Esophagus squamous epithelium (tissue), 4 donors: ENCODE measurements at regions not wholly inside any gene's neighbourhood (a gene's known extent, or its start where the extent isn't known, plus 50 kb on each side); places are given as distances from the start of the nearest gene placed in this dataset.
"Not testable (repeated sequence)": the region's sequence is repeated elsewhere in the genome, so short reads cannot be mapped to it uniquely, and the experiment has no call there.

Source experiments
- POLR2A ChIP-seq, 4 donors: fragments of 450-650 bp; IDR thresholded peaks; one replicate each; pipeline ENCODE4 v1.6.1; 2017; ENCODE audit warnings: antibody characterized with exemption in 4 of 4, mild to moderate bottlenecking in 4 of 4, moderate library complexity in 3 of 4
- TF ChIP-seq, protein P1 (sequence below), 6 experiments: fragments of 450-650 bp in 4 of 6; fragments of 200-600 bp in 2 of 6; sonication (generic) in 2 of 6; IDR thresholded peaks; one replicate each; pipeline ENCODE4 v1.5.1; 2016 to 2019; ENCODE audit warnings: antibody characterized with exemption in 6 of 6, mild to moderate bottlenecking in 4 of 6, moderate library complexity in 4 of 6

DNA sequence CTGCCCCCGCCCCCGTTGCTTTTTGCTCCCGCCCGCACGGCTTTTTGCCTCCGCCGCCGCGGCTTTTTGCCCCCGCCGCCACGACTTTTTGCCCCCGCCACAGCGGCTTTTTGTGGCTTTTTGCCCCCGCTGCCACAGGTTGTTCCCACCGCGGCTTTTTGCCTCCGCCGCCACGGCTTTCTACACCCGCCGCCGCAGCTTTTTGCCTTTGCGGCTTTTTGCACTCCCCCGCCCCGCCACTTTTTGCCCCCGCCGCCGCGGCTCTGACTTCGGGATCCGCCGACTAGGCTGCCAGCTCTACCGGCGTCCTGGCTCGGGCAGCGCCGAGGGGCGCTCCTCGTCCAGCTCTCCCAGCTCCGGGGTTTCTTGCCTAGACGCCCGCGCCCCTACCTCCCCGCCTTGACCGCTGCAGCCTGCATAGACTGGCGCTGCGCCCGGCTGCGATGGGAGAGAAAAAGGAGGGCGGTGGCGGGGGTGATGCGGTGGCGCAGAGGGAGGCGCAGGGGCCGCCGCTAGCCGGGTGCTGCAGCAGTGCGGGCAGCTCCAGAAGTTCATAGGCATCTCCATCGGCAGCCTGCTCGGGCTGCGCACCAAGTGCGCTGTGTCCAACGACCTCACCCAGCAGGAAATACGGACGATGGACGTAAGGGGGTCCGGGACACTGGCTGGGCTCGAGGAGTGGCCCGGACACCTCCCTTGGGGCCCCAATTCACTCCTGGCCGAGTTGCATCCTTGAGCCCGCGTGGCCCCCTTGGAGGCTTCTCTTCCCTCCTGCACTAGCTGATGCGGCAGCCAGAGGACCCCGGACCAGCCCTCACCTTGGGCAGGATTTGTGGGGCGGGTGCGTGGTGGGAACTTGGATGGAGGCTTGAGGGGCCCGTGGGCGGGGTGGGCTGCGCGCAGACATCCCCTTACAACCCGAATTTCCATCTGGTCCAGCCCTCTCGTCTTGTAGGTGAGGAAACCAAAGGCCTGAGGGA is 555.7 kb downstream of the TP53TG3F start:
- TF ChIP-seq, protein P1, sequence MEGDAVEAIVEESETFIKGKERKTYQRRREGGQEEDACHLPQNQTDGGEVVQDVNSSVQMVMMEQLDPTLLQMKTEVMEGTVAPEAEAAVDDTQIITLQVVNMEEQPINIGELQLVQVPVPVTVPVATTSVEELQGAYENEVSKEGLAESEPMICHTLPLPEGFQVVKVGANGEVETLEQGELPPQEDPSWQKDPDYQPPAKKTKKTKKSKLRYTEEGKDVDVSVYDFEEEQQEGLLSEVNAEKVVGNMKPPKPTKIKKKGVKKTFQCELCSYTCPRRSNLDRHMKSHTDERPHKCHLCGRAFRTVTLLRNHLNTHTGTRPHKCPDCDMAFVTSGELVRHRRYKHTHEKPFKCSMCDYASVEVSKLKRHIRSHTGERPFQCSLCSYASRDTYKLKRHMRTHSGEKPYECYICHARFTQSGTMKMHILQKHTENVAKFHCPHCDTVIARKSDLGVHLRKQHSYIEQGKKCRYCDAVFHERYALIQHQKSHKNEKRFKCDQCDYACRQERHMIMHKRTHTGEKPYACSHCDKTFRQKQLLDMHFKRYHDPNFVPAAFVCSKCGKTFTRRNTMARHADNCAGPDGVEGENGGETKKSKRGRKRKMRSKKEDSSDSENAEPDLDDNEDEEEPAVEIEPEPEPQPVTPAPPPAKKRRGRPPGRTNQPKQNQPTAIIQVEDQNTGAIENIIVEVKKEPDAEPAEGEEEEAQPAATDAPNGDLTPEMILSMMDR (IDR thresholded peaks at IDR 0.05), result not testable (repeated sequence)
- TF ChIP-seq POLR2A (IDR thresholded peaks at IDR 0.05), result not testable (repeated sequence)
